Kidney epithelial cell (primary cell): ENCODE measurements at regions not wholly inside any gene's neighbourhood (a gene's known extent, or its start where the extent isn't known, plus 50 kb on each side); places are given as distances from the start of the nearest gene placed in this dataset.

Experiments
- DNase-seq: peaks from one replicate; pipeline ENCODE4 v3.0.0-alpha.2; 2010; ENCODE audit warnings: low read depth
- H3K27me3 ChIP-seq: 2 replicates; pipeline ENCODE4 v1.6.0; 2011; ENCODE audit warnings: low read length; ENCODE audit not compliant: control insufficient read depth, insufficient read depth
- H3K36me3 ChIP-seq: 2 replicates; pipeline ENCODE4 v1.5.1; 2011; ENCODE audit warnings: low read length; ENCODE audit not compliant: control insufficient read depth, insufficient read depth
- H3K4me3 ChIP-seq: 2 replicates; pipeline ENCODE4 v1.5.1; 2011; ENCODE audit warnings: low read depth, mild to moderate bottlenecking, control low read depth, low read length
- CTCF ChIP-seq: IDR thresholded peaks from 2 replicates; pipeline ENCODE4 v1.5.1; 2011; ENCODE audit warnings: mild to moderate bottlenecking, moderate library complexity, low read length, control low read depth, inconsistent platforms; ENCODE audit not compliant: insufficient read depth, poor library complexity, severe bottlenecking

GRCh38 chr2:19659024-19659792 lies 242.6 kb downstream of the TTC32 start:
- Histone ChIP-seq H3K27me3 (no peaks in the 10 kb centered on the region), H3K4me3 (no peak overlapping the region), H3K36me3 (no peaks in the 10 kb centered on the region)
- TF ChIP-seq CTCF, result no peak
- DNase-seq, result no peak

- DNase-seq, result no peak
- no peaks in the 10 kb centered on the region for H3K27me3 ChIP-seq
- no peak for TF ChIP-seq CTCF
- no peaks in the 10 kb centered on the region for H3K36me3 ChIP-seq
- no peak overlapping the region for H3K4me3 ChIP-seq
Observed at GRCh38 chr2:19656011-19656410, 245.8 kb downstream of the TTC32 start.

GRCh38 chr2:19654310-19655090 lies 247.3 kb downstream of the TTC32 start:
- H3K27me3 ChIP-seq, result no peaks in the 10 kb centered on the region
- no peak for DNase-seq

GRCh38 chr2:19653509-19653908 lies 248.3 kb downstream of the TTC32 start:
- Histone ChIP-seq H3K4me3 (no peak overlapping the region), H3K36me3 (no peaks in the 10 kb centered on the region), H3K27me3 (no peaks in the 10 kb centered on the region)
- DNase-seq, result no peak
- TF ChIP-seq CTCF, result no peak

More at GRCh38 chr2:19654310-19655090, 247.3 kb downstream of the TTC32 start:
- Histone ChIP-seq H3K36me3 (no peaks in the 10 kb centered on the region), H3K4me3 (no peak overlapping the region)
- no peak for TF ChIP-seq CTCF

GRCh38 chr2:19652811-19653210 lies 249.0 kb downstream of the TTC32 start:
- no peaks in the 10 kb centered on the region for H3K36me3 ChIP-seq
- no peak for TF ChIP-seq CTCF

More at GRCh38 chr2:19652811-19653210, 249.0 kb downstream of the TTC32 start:
- H3K27me3 ChIP-seq, result no peaks in the 10 kb centered on the region
- no peak for DNase-seq
- H3K4me3 ChIP-seq, result no peak overlapping the region
